CD1c-positive myeloid dendritic cell (primary cell): ENCODE measurements at regions not wholly inside any gene's neighbourhood (a gene's known extent, or its start where the extent isn't known, plus 50 kb on each side); places are given as distances from the start of the nearest gene placed in this dataset.

Source experiments
- DNase-seq: peaks from one replicate; pipeline ENCODE4 v3.0.0-alpha.2; 2016; ENCODE audit errors: extremely low spot score

- no peak for DNase-seq
Observed at GRCh38 chr6:139855671-139856311, 481.3 kb upstream of the CITED2 start.

- DNase-seq: no peak
Observed at GRCh38 chr6:139853302-139853992, 479.0 kb upstream of the CITED2 start.

- DNase-seq: no peak
Observed at GRCh38 chr6:139852488-139853140, 478.2 kb upstream of the CITED2 start.

- DNase-seq: no peak
Observed at GRCh38 chr6:139852067-139852466, 477.6 kb upstream of the CITED2 start.

GRCh38 chr6:139851206-139851605 is 476.8 kb upstream of the CITED2 start:
- DNase-seq: no peak

- DNase-seq: no peak
Observed at GRCh38 chr6:139850512-139850911, 476.1 kb upstream of the CITED2 start.

- no peak for DNase-seq
Observed at GRCh38 chr6:139847457-139847813, 473.0 kb upstream of the CITED2 start.

GRCh38 chr6:139846538-139847456 is 472.3 kb upstream of the CITED2 start:
- peak; percentile 48 for DNase-seq

GRCh38 chr6:139844907-139845306 is 470.5 kb upstream of the CITED2 start:
- DNase-seq: no peak

- DNase-seq: peak; percentile 84
Observed at GRCh38 chr6:139841794-139842215, 467.4 kb upstream of the CITED2 start.

- DNase-seq: peak; percentile 83
Observed at GRCh38 chr6:139839506-139840156, 465.2 kb upstream of the CITED2 start.

- DNase-seq: no peak
Observed at GRCh38 chr6:139834232-139834631, 459.8 kb upstream of the CITED2 start.

- DNase-seq: no peak
Observed at GRCh38 chr6:139833592-139833991, 459.1 kb upstream of the CITED2 start.

- no peak for DNase-seq
Observed at GRCh38 chr6:139832493-139833305, 458.3 kb upstream of the CITED2 start.

- DNase-seq: no peak
Observed at GRCh38 chr6:139829576-139829975, 455.1 kb upstream of the CITED2 start.

GRCh38 chr6:139828751-139829519 is 454.5 kb upstream of the CITED2 start:
- DNase-seq: no peak

- no peak for DNase-seq
Observed at GRCh38 chr6:139825935-139826374, 451.5 kb upstream of the CITED2 start.

GRCh38 chr6:139824864-139825263 is 450.4 kb upstream of the CITED2 start:
- no peak for DNase-seq

- DNase-seq: no peak
Observed at GRCh38 chr6:139823808-139824126, 449.3 kb upstream of the CITED2 start.
